Osteoblast (primary cell): ENCODE measurements at regions not wholly inside any gene's neighbourhood (a gene's known extent, or its start where the extent isn't known, plus 50 kb on each side); places are given as distances from the start of the nearest gene placed in this dataset.

Source experiments
- DNase-seq: peaks from one replicate; pipeline ENCODE4 v3.0.0; 2011; ENCODE audit warnings: low spot score, mixed read lengths; ENCODE audit not compliant: insufficient read length; ENCODE audit errors: missing footprints
- H2AFZ ChIP-seq: 2 replicates; pipeline ENCODE4 v1.6.0; 2011; ENCODE audit warnings: mild to moderate bottlenecking, low read length
- H3K27ac ChIP-seq: 2 replicates; pipeline ENCODE4 v1.5.1; 2011; ENCODE audit warnings: mild to moderate bottlenecking, low read depth, low read length, moderate library complexity
- H3K27me3 ChIP-seq: 2 replicates; pipeline ENCODE4 v1.6.0; 2012; ENCODE audit warnings: mild to moderate bottlenecking, control low read depth, inconsistent platforms, low read length, moderate library complexity; ENCODE audit not compliant: insufficient read depth
- H3K36me3 ChIP-seq: 2 replicates; pipeline ENCODE4 v1.5.1; 2011; ENCODE audit warnings: mild to moderate bottlenecking, low read length, control low read depth, moderate library complexity; ENCODE audit not compliant: insufficient read depth
- H3K4me1 ChIP-seq: 2 replicates; pipeline ENCODE4 v1.5.1; 2011; ENCODE audit warnings: mild to moderate bottlenecking, low read length, control low read depth, moderate library complexity; ENCODE audit not compliant: insufficient read depth
- H3K4me2 ChIP-seq: 2 replicates; pipeline ENCODE4 v1.6.0; 2011; ENCODE audit warnings: mild to moderate bottlenecking, low read length; ENCODE audit not compliant: insufficient read depth
- H3K4me3 ChIP-seq: fragments of 200-600 bp; sonication (generic); 3 replicates; pipeline ENCODE4 v1.5.1; 2012; ENCODE audit warnings: mild to moderate bottlenecking, low read length, inconsistent platforms; ENCODE audit not compliant: insufficient read depth
- H3K79me2 ChIP-seq: 2 replicates; pipeline ENCODE4 v1.6.0; 2012; ENCODE audit warnings: mild to moderate bottlenecking, low read length, control low read depth, inconsistent platforms; ENCODE audit not compliant: insufficient read depth
- H3K9me3 ChIP-seq: 2 replicates; pipeline ENCODE4 v1.5.1; 2011; ENCODE audit warnings: low read depth, low read length, control low read depth
- H4K20me1 ChIP-seq: 2 replicates; pipeline ENCODE4 v1.6.0; 2012; ENCODE audit warnings: mild to moderate bottlenecking, low read length, control low read depth; ENCODE audit not compliant: insufficient read depth
- CTCF ChIP-seq: IDR thresholded peaks from 2 replicates; pipeline ENCODE4 v1.5.1; 2011; ENCODE audit warnings: mild to moderate bottlenecking, low read depth, low read length, moderate library complexity; ENCODE audit errors: extremely low read depth

- DNase-seq: no peak
- H3K4me1 ChIP-seq: no peaks in the 10 kb centered on the region
- H2AFZ ChIP-seq: no peak overlapping the region
- no peaks in the 10 kb centered on the region for H3K79me2 ChIP-seq
- H4K20me1 ChIP-seq: no peaks in the 10 kb centered on the region
- no peak overlapping the region for H3K4me3 ChIP-seq
- no peak overlapping the region for H3K4me2 ChIP-seq
- H3K36me3 ChIP-seq: no peaks in the 10 kb centered on the region
- no peaks in the 10 kb centered on the region for H3K27me3 ChIP-seq
- H3K27ac ChIP-seq: no peak overlapping the region
- no peaks in the 10 kb centered on the region for H3K9me3 ChIP-seq
- no peak for TF ChIP-seq CTCF
Observed at GRCh38 chr1:216937491-216937890, 214.3 kb upstream of the ESRRG start.

- H2AFZ ChIP-seq: no peak overlapping the region
- no peaks in the 10 kb centered on the region for H3K9me3 ChIP-seq
- no peaks in the 10 kb centered on the region for H3K27me3 ChIP-seq
- H3K79me2 ChIP-seq: no peaks in the 10 kb centered on the region
- DNase-seq: no peak
- no peak overlapping the region for H3K4me2 ChIP-seq
- TF ChIP-seq CTCF: no peak
- no peak overlapping the region for H3K27ac ChIP-seq
- H3K36me3 ChIP-seq: no peaks in the 10 kb centered on the region
- H3K4me3 ChIP-seq: no peak overlapping the region
- no peaks in the 10 kb centered on the region for H3K4me1 ChIP-seq
- no peaks in the 10 kb centered on the region for H4K20me1 ChIP-seq
Observed at GRCh38 chr1:216936779-216937178, 213.6 kb upstream of the ESRRG start.

GRCh38 chr1:216935901-216936300, 212.7 kb upstream of the ESRRG start:
- H3K27me3 ChIP-seq: no peaks in the 10 kb centered on the region
- DNase-seq: no peak
- no peak for TF ChIP-seq CTCF
- H3K36me3 ChIP-seq: no peaks in the 10 kb centered on the region
- no peaks in the 10 kb centered on the region for H4K20me1 ChIP-seq
- H2AFZ ChIP-seq: no peak overlapping the region
- no peaks in the 10 kb centered on the region for H3K9me3 ChIP-seq
- H3K4me2 ChIP-seq: no peak overlapping the region
- no peaks in the 10 kb centered on the region for H3K79me2 ChIP-seq
- H3K27ac ChIP-seq: no peak overlapping the region
- no peak overlapping the region for H3K4me3 ChIP-seq
- H3K4me1 ChIP-seq: no peaks in the 10 kb centered on the region

- H3K4me1 ChIP-seq: no peaks in the 10 kb centered on the region
- no peaks in the 10 kb centered on the region for H3K27me3 ChIP-seq
- no peaks in the 10 kb centered on the region for H4K20me1 ChIP-seq
- H3K4me3 ChIP-seq: no peak overlapping the region
- no peaks in the 10 kb centered on the region for H3K36me3 ChIP-seq
- no peaks in the 10 kb centered on the region for H3K79me2 ChIP-seq
- H3K4me2 ChIP-seq: no peak overlapping the region
- TF ChIP-seq CTCF: no peak
- H2AFZ ChIP-seq: no peak overlapping the region
- no peak overlapping the region for H3K27ac ChIP-seq
- DNase-seq: no peak
- H3K9me3 ChIP-seq: no peaks in the 10 kb centered on the region
Observed at GRCh38 chr1:216932424-216932823, 209.2 kb upstream of the ESRRG start.
